ENCODE measurements at regions not wholly inside any gene's neighbourhood (a gene's known extent, or its start where the extent isn't known, plus 50 kb on each side); places are given as distances from the start of the nearest gene placed in this dataset.

DNA sequence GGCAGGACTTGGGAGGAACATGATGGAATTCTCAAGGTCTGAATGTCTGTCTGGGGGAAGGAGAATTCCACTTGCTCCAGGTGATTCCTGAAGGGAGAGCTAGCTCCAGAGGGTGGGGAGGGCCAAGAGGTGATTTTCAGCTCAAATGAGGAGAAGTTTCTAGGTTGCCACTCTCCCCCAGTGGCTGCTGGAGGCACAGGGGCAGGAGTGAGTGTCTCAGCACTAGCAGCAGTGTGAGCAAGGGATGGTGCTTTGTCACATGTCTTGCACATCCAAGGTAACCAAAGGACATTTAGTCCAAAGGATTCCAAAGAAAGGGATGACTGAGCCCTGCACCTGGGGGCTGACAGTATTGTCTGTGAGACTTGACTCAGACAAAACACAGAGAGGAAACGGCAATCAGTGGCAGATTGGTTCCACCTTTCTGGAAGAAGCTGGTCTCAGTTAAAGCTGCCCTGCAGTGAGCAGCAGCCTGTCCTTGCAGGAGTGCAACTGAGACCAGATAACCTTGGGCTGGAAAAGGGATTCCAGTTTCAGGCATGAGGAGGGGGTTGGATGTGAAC is 51.2 kb upstream of the PCBD1 start:
- Histone ChIP-seq H2AFZ (ENCODE audit: low read depth, low read length, poor library complexity, severe bottlenecking) (no peak overlapping the region), H3K79me2 (ENCODE audit: insufficient read depth, low read length) (no peaks in the 10 kb centered on the region), H3K9ac (ENCODE audit: low read length) (no peak overlapping the region), H3K36me3 (ENCODE audit: control insufficient read depth in 1 of 2, insufficient read depth in 2 of 2, low read length in 2 of 2) (no peaks in the 10 kb centered on the region), H3K9me2 (ENCODE audit: insufficient read depth) (no peaks in the 10 kb centered on the region), H3K4me3 (replicated peaks in 1 of 2; ENCODE audit: low read depth in 1 of 2, low read length in 2 of 2) (no peak overlapping the region), H3K27ac (ENCODE audit: low read depth, low read length) (no peak overlapping the region), H3K27me3 (ENCODE audit: insufficient read depth, low read length) (peaks cover 4% of the 10 kb centered on the region; the same call in 1 of the 2 replicates), H3K9me3 (ENCODE audit: control insufficient read depth in 1 of 2, insufficient read depth in 1 of 2, low read depth in 1 of 2, low read length in 2 of 2) (no peaks in the 10 kb centered on the region), H4K20me1 (ENCODE audit: insufficient read depth) (no peaks in the 10 kb centered on the region), H3K4me2 (ENCODE audit: low read length) (no peak overlapping the region), H3K4me1 (ENCODE audit: control insufficient read depth in 1 of 2, insufficient read depth in 2 of 2, low read length in 2 of 2) (peaks cover 0 to 4% of the 10 kb centered on the region in 2 experiments; a peak in 1 of 4 replicates)
- TF ChIP-seq EZH2 (IDR thresholded peaks at IDR 0.05) = no peak
- TF ChIP-seq, protein P1, sequence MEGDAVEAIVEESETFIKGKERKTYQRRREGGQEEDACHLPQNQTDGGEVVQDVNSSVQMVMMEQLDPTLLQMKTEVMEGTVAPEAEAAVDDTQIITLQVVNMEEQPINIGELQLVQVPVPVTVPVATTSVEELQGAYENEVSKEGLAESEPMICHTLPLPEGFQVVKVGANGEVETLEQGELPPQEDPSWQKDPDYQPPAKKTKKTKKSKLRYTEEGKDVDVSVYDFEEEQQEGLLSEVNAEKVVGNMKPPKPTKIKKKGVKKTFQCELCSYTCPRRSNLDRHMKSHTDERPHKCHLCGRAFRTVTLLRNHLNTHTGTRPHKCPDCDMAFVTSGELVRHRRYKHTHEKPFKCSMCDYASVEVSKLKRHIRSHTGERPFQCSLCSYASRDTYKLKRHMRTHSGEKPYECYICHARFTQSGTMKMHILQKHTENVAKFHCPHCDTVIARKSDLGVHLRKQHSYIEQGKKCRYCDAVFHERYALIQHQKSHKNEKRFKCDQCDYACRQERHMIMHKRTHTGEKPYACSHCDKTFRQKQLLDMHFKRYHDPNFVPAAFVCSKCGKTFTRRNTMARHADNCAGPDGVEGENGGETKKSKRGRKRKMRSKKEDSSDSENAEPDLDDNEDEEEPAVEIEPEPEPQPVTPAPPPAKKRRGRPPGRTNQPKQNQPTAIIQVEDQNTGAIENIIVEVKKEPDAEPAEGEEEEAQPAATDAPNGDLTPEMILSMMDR (IDR thresholded peaks at IDR 0.05 in 2 of 3, conservative IDR thresholded peaks at IDR 0.05 in 1 of 3; ENCODE audit: borderline replicate concordance in 1 of 3, insufficient read depth in 1 of 3, low read depth in 2 of 3, low read length in 2 of 3) = no peak
- TF ChIP-seq YY1 (IDR thresholded peaks at IDR 0.05; ENCODE audit: extremely low read depth, insufficient replicate concordance, low read depth, low read length) = no peak
- TF ChIP-seq CBX3 (IDR thresholded peaks at IDR 0.05; ENCODE audit: low read depth) = no peak
- TF ChIP-seq TCF7L2 (IDR thresholded peaks at IDR 0.05; ENCODE audit: borderline replicate concordance, extremely low read depth, insufficient read depth, insufficient read length) = no peak
- TF ChIP-seq POLR2A (IDR thresholded peaks at IDR 0.05; ENCODE audit: borderline replicate concordance, extremely low read depth, insufficient read depth, insufficient read length) = no peak
- TF ChIP-seq SRF (IDR thresholded peaks at IDR 0.05; ENCODE audit: low read depth) = no peak
- TF ChIP-seq ZNF274 (IDR thresholded peaks at IDR 0.05; ENCODE audit: low read depth, low read length) = no peak
- TF ChIP-seq, protein P2, sequence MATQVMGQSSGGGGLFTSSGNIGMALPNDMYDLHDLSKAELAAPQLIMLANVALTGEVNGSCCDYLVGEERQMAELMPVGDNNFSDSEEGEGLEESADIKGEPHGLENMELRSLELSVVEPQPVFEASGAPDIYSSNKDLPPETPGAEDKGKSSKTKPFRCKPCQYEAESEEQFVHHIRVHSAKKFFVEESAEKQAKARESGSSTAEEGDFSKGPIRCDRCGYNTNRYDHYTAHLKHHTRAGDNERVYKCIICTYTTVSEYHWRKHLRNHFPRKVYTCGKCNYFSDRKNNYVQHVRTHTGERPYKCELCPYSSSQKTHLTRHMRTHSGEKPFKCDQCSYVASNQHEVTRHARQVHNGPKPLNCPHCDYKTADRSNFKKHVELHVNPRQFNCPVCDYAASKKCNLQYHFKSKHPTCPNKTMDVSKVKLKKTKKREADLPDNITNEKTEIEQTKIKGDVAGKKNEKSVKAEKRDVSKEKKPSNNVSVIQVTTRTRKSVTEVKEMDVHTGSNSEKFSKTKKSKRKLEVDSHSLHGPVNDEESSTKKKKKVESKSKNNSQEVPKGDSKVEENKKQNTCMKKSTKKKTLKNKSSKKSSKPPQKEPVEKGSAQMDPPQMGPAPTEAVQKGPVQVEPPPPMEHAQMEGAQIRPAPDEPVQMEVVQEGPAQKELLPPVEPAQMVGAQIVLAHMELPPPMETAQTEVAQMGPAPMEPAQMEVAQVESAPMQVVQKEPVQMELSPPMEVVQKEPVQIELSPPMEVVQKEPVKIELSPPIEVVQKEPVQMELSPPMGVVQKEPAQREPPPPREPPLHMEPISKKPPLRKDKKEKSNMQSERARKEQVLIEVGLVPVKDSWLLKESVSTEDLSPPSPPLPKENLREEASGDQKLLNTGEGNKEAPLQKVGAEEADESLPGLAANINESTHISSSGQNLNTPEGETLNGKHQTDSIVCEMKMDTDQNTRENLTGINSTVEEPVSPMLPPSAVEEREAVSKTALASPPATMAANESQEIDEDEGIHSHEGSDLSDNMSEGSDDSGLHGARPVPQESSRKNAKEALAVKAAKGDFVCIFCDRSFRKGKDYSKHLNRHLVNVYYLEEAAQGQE (IDR thresholded peaks at IDR 0.05; ENCODE audit: low read depth) = no peak
- TF ChIP-seq SP1 (IDR thresholded peaks at IDR 0.05; ENCODE audit: low read depth) = no peak
- TF ChIP-seq ZFX (IDR thresholded peaks at IDR 0.05) = no peak
- TF ChIP-seq POLR2AphosphoS5 (IDR thresholded peaks at IDR 0.05; ENCODE audit: low read depth, low read length) = no peak
- TF ChIP-seq, protein P3, sequence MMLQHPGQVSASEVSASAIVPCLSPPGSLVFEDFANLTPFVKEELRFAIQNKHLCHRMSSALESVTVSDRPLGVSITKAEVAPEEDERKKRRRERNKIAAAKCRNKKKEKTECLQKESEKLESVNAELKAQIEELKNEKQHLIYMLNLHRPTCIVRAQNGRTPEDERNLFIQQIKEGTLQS (IDR thresholded peaks at IDR 0.05) = no peak
- no peak for TF ChIP-seq SIN3A (IDR thresholded peaks at IDR 0.05; ENCODE audit: low read depth)
- TF ChIP-seq JUND (IDR thresholded peaks at IDR 0.05) = no peak
- DNase-seq (ENCODE audit: low read depth, low spot score) (no peak), ATAC-seq (no peak)
- BruUV-seq (replicated peaks) = no TSS peak
- ChIA-PET POLR2A (no interaction called here), CTCF (no interaction called here), RAD21 (ENCODE audit: low non-redundant PET in 1 of 2, low total read pairs in 2 of 2, uncharacterized antibody in 2 of 2, unreplicated experiment in 2 of 2) (no interaction called here)
- intact Hi-C loops (cut with micrococcal nuclease) = no loop called here

All from HCT116 (cell line).